Gastrocnemius medialis (tissue), 4 donors: ENCODE measurements at regions not wholly inside any gene's neighbourhood (a gene's known extent, or its start where the extent isn't known, plus 50 kb on each side); places are given as distances from the start of the nearest gene placed in this dataset.

Source experiments
- ATAC-seq, 2 donors: fragments of 150-250 bp; one replicate each; pipeline ENCODE4 v1.9.1; 2016
- DNase-seq, 2 donors: peaks; one replicate each; pipeline ENCODE4 v3.0.0-alpha.2; 2019
- H3K27ac ChIP-seq, 4 donors: fragments of 200-600 bp; sonication (generic); 1 replicate in 1 of 4; 2 replicates in 3 of 4; pipeline ENCODE4 v1.5.1; 2016 to 2018; ENCODE audit warnings: mild to moderate bottlenecking in 2 of 4, moderate library complexity in 1 of 4
- H3K27me3 ChIP-seq, 3 donors: fragments of 200-600 bp; sonication (generic) in 2 of 3; 1 replicate in 1 of 3; 2 replicates in 2 of 3; pipeline versions ENCODE4 v1.5.1 to v1.6.0; 2016 to 2019; ENCODE audit warnings: mild to moderate bottlenecking in 1 of 3, moderate library complexity in 1 of 3
- H3K36me3 ChIP-seq, 2 donors: fragments of 200-600 bp; sonication (generic) in 1 of 2; one replicate each; pipeline ENCODE4 v1.5.1; 2017 to 2018
- H3K4me1 ChIP-seq, 2 donors: fragments of 200-600 bp; sonication (generic) in 1 of 2; one replicate each; pipeline ENCODE4 v1.5.1; 2016 to 2017; ENCODE audit warnings: mild to moderate bottlenecking in 2 of 2
- H3K4me3 ChIP-seq, 4 donors: fragments of 200-600 bp; sonication (generic) in 3 of 4; 1 replicate in 1 of 4; 2 replicates in 3 of 4; pipeline ENCODE4 v1.5.1; 2016 to 2019; ENCODE audit warnings: mild to moderate bottlenecking in 2 of 4
- H3K9me3 ChIP-seq, 3 donors: fragments of 200-600 bp; sonication (generic) in 2 of 3; 1 replicate in 1 of 3; 2 replicates in 2 of 3; pipeline ENCODE4 v1.5.1; 2016 to 2019
- POLR2A ChIP-seq, 2 donors: fragments of 450-650 bp; IDR thresholded peaks; one replicate each; pipeline ENCODE4 v1.6.1; 2017; ENCODE audit warnings: antibody characterized with exemption in 2 of 2, mild to moderate bottlenecking in 2 of 2, moderate library complexity in 2 of 2
- in situ Hi-C, 4 donors: fragments of 200-750 bp; cut with MboI; loops; one replicate each; pipeline versions ENCODE4 v1.15.0 to v1.8.0; 2017; ENCODE audit warnings: low sequenced_read_pairs in 4 of 4
- intact Hi-C: fragments of 100-400 bp; cut with DNase I; formaldehyde crosslinking; loops from one replicate; pipeline ENCODE4 v1.15.1; 2023; ENCODE audit warnings: low total_unique reads
- TF ChIP-seq, protein P1 (sequence below), 5 experiments: fragments of 450-650 bp in 3 of 5; fragments of 200-600 bp in 2 of 5; sonication (generic) in 2 of 5; IDR thresholded peaks in 4 of 5; conservative IDR thresholded peaks in 1 of 5; 1 replicate in 4 of 5; 2 replicates in 1 of 5; pipeline ENCODE4 v1.5.1; 2016 to 2019; ENCODE audit warnings: antibody characterized with exemption in 5 of 5, mild to moderate bottlenecking in 3 of 5, moderate library complexity in 3 of 5

- TF ChIP-seq POLR2A (IDR thresholded peaks at IDR 0.05): no peak
- TF ChIP-seq, protein P1, sequence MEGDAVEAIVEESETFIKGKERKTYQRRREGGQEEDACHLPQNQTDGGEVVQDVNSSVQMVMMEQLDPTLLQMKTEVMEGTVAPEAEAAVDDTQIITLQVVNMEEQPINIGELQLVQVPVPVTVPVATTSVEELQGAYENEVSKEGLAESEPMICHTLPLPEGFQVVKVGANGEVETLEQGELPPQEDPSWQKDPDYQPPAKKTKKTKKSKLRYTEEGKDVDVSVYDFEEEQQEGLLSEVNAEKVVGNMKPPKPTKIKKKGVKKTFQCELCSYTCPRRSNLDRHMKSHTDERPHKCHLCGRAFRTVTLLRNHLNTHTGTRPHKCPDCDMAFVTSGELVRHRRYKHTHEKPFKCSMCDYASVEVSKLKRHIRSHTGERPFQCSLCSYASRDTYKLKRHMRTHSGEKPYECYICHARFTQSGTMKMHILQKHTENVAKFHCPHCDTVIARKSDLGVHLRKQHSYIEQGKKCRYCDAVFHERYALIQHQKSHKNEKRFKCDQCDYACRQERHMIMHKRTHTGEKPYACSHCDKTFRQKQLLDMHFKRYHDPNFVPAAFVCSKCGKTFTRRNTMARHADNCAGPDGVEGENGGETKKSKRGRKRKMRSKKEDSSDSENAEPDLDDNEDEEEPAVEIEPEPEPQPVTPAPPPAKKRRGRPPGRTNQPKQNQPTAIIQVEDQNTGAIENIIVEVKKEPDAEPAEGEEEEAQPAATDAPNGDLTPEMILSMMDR (IDR thresholded peaks at IDR 0.05 in 4 of 5, conservative IDR thresholded peaks at IDR 0.05 in 1 of 5): no peak
Measured at GRCh38 chr12:87085286-87085685, 829.1 kb upstream of the MGAT4C start.

DNA sequence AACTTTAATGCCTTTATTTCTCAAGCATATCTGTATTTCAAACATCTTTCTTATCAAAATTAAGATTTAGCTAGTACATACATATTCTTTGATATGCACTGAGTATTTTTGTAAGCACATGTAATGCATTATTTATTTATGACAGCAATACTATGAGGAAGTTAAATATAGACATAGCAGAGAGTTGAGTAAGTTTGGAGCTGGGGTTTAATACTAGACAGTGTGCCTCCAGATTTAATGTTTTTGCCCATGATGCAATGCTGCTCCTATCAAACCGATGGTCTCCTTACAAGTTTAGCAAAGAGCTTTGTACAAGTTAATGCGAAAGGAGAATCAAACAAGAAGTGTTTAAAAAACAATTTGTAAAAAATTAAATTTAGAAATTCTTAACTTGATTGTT, 826.6 kb upstream of the MGAT4C start:
- intact Hi-C loops: no loop called here
- no peak overlapping the region for H3K27ac ChIP-seq

More at GRCh38 chr12:87085286-87085685, 829.1 kb upstream of the MGAT4C start:
- ATAC-seq (no peak), DNase-seq (no peak)
- intact Hi-C loops: no loop called here
- no peaks in the 10 kb centered on the region for H3K27me3 ChIP-seq
- no peaks in the 10 kb centered on the region for H3K36me3 ChIP-seq
- no peak overlapping the region for H3K4me3 ChIP-seq
- no peaks in the 10 kb centered on the region for H3K4me1 ChIP-seq
- H3K9me3 ChIP-seq: no peaks in the 10 kb centered on the region
- H3K27ac ChIP-seq: no peak overlapping the region
- in situ Hi-C loops: no loop called here

GRCh38 chr12:87074781-87075180, 818.6 kb upstream of the MGAT4C start:
- Histone ChIP-seq H3K4me1 (no peaks in the 10 kb centered on the region), H3K27ac (no peak overlapping the region), H3K36me3 (no peaks in the 10 kb centered on the region), H3K27me3 (no peaks in the 10 kb centered on the region), H3K9me3 (no peaks in the 10 kb centered on the region), H3K4me3 (no peak overlapping the region)
- TF ChIP-seq, protein P1 (IDR thresholded peaks at IDR 0.05 in 4 of 5, conservative IDR thresholded peaks at IDR 0.05 in 1 of 5): no peak
- TF ChIP-seq POLR2A (IDR thresholded peaks at IDR 0.05): no peak
- intact Hi-C loops: no loop called here
- in situ Hi-C loops: no loop called here
- DNase-seq (no peak), ATAC-seq (no peak)

More for the DNA sequence above, 826.6 kb upstream of the MGAT4C start:
- Histone ChIP-seq H3K9me3 (no peaks in the 10 kb centered on the region), H3K27me3 (no peaks in the 10 kb centered on the region), H3K36me3 (no peaks in the 10 kb centered on the region), H3K4me1 (no peaks in the 10 kb centered on the region), H3K4me3 (no peak overlapping the region)
- ATAC-seq: no peak
- in situ Hi-C loops: no loop called here
- DNase-seq: no peak
- TF ChIP-seq, protein P1 (IDR thresholded peaks at IDR 0.05 in 4 of 5, conservative IDR thresholded peaks at IDR 0.05 in 1 of 5): no peak
- no peak for TF ChIP-seq POLR2A (IDR thresholded peaks at IDR 0.05)

DNA sequence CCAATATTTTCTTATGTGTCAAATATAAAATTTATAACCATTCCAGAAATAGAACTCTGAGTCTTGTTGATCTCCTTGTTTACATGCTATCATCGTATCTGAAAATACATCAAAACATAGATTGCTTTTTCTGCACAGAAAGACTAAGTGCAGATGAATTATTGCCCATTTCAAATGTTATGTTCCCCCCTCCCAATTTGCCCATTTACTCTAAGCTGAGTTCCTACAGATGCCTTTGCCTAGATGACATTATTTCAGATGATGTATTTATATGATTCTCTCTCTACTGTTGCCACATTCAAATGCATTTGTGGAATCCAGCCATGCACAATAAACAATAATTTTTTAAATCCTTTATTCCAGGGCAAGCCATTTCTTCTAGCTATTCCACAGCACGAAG, 810.1 kb upstream of the MGAT4C start:
- no peak for TF ChIP-seq POLR2A (IDR thresholded peaks at IDR 0.05)
- TF ChIP-seq, protein P1 (IDR thresholded peaks at IDR 0.05 in 4 of 5, conservative IDR thresholded peaks at IDR 0.05 in 1 of 5): no peak
- intact Hi-C loops (no loop called here), in situ Hi-C loops (no loop called here)
- H3K9me3 ChIP-seq: no peaks in the 10 kb centered on the region
- ATAC-seq: no peak
- no peak overlapping the region for H3K4me3 ChIP-seq
- no peak overlapping the region for H3K27ac ChIP-seq
- no peaks in the 10 kb centered on the region for H3K27me3 ChIP-seq
- no peaks in the 10 kb centered on the region for H3K36me3 ChIP-seq
- no peak for DNase-seq
- no peaks in the 10 kb centered on the region for H3K4me1 ChIP-seq

- intact Hi-C loops: no loop called here
- Histone ChIP-seq H3K27me3 (no peaks in the 10 kb centered on the region), H3K4me3 (no peak overlapping the region), H3K4me1 (no peaks in the 10 kb centered on the region), H3K9me3 (no peaks in the 10 kb centered on the region), H3K27ac (no peak overlapping the region), H3K36me3 (no peaks in the 10 kb centered on the region)
- no peak for ATAC-seq
- in situ Hi-C loops: no loop called here
- TF ChIP-seq, protein P1 (IDR thresholded peaks at IDR 0.05 in 4 of 5, conservative IDR thresholded peaks at IDR 0.05 in 1 of 5): no peak
- no peak for TF ChIP-seq POLR2A (IDR thresholded peaks at IDR 0.05)
- DNase-seq: no peak
Measured at GRCh38 chr12:87059231-87059630, 803.0 kb upstream of the MGAT4C start.
